BE2C (cell line): ENCODE measurements at regions not wholly inside any gene's neighbourhood (a gene's known extent, or its start where the extent isn't known, plus 50 kb on each side); places are given as distances from the start of the nearest gene placed in this dataset.

Source experiments
- DNase-seq: peaks from one replicate; pipeline ENCODE4 v3.0.0-alpha.2; 2020
- H3K27me3 ChIP-seq: fragments of 250-450 bp; sonication (Bioruptor Pico); 2 replicates; pipeline ENCODE4 v1.5.1; 2020; ENCODE audit warnings: mild to moderate bottlenecking
- H3K36me3 ChIP-seq: fragments of 250-450 bp; sonication (Bioruptor Pico); 2 replicates; pipeline ENCODE4 v1.5.1; 2020; ENCODE audit warnings: mild to moderate bottlenecking
- H3K4me1 ChIP-seq: fragments of 250-450 bp; sonication (Bioruptor Pico); 2 replicates; pipeline ENCODE4 v1.5.1; 2020
- H3K4me3 ChIP-seq: 2 replicates; pipeline ENCODE4 v1.5.1; 2011; ENCODE audit warnings: low read depth, low read length
- H3K9me3 ChIP-seq: fragments of 250-450 bp; sonication (Bioruptor Pico); 2 replicates; pipeline ENCODE4 v1.5.1; 2020
- TF ChIP-seq, protein P1 (sequence below): IDR thresholded peaks from 2 replicates; pipeline ENCODE4 v1.5.1; 2012; ENCODE audit warnings: mild to moderate bottlenecking, low read depth, low read length

GRCh38 chrX:69415698-69416097 is 88.4 kb upstream of the NALF2 start:
- H3K27me3 ChIP-seq = no peaks in the 10 kb centered on the region
- no peaks in the 10 kb centered on the region for H3K9me3 ChIP-seq
- no peaks in the 10 kb centered on the region for H3K36me3 ChIP-seq
- TF ChIP-seq, protein P1, sequence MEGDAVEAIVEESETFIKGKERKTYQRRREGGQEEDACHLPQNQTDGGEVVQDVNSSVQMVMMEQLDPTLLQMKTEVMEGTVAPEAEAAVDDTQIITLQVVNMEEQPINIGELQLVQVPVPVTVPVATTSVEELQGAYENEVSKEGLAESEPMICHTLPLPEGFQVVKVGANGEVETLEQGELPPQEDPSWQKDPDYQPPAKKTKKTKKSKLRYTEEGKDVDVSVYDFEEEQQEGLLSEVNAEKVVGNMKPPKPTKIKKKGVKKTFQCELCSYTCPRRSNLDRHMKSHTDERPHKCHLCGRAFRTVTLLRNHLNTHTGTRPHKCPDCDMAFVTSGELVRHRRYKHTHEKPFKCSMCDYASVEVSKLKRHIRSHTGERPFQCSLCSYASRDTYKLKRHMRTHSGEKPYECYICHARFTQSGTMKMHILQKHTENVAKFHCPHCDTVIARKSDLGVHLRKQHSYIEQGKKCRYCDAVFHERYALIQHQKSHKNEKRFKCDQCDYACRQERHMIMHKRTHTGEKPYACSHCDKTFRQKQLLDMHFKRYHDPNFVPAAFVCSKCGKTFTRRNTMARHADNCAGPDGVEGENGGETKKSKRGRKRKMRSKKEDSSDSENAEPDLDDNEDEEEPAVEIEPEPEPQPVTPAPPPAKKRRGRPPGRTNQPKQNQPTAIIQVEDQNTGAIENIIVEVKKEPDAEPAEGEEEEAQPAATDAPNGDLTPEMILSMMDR = no peak
- H3K4me1 ChIP-seq = no peaks in the 10 kb centered on the region
- DNase-seq = no peak
- no peak overlapping the region for H3K4me3 ChIP-seq

- no peak for DNase-seq
- no peaks in the 10 kb centered on the region for H3K4me1 ChIP-seq
- H3K9me3 ChIP-seq = no peaks in the 10 kb centered on the region
- no peaks in the 10 kb centered on the region for H3K27me3 ChIP-seq
- no peaks in the 10 kb centered on the region for H3K36me3 ChIP-seq
- TF ChIP-seq, protein P1 = no peak
- H3K4me3 ChIP-seq = no peak overlapping the region
Observed at GRCh38 chrX:69412661-69413060, 91.5 kb upstream of the NALF2 start.

DNA sequence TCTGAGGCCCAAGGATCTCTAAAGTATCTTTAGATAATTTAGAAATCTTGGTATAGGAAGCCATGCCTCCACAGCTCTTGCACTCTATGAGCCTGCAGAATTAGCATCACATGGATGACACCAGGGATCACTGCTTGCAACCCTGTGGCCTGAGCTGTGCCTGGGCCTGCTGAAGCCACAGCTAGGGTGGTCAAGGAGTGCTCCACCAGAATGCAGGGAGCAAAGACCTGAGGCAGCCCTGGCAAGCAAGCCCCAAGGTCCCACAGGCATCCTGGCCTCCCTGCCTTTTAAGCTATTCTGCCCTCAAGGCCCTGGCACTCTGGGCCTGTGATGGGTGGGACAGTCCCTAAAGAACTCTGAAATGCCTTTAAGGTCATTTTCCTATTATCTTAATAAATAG is 105.2 kb upstream of the NALF2 start:
- Histone ChIP-seq H3K4me1 (no peaks in the 10 kb centered on the region), H3K27me3 (no peaks in the 10 kb centered on the region), H3K4me3 (no peak overlapping the region), H3K36me3 (no peaks in the 10 kb centered on the region), H3K9me3 (no peaks in the 10 kb centered on the region)
- DNase-seq = no peak
- TF ChIP-seq, protein P1 = no peak

- DNase-seq = no peak
- TF ChIP-seq, protein P1 = no peak
- no peaks in the 10 kb centered on the region for H3K36me3 ChIP-seq
- H3K4me3 ChIP-seq = no peak overlapping the region
- no peaks in the 10 kb centered on the region for H3K9me3 ChIP-seq
- H3K27me3 ChIP-seq = no peaks in the 10 kb centered on the region
- H3K4me1 ChIP-seq = no peaks in the 10 kb centered on the region
Observed at GRCh38 chrX:69396916-69397315, 107.2 kb upstream of the NALF2 start.

GRCh38 chrX:69395306-69395705 is 108.8 kb upstream of the NALF2 start:
- TF ChIP-seq, protein P1 = no peak
- Histone ChIP-seq H3K36me3 (no peaks in the 10 kb centered on the region), H3K9me3 (no peaks in the 10 kb centered on the region), H3K4me1 (no peaks in the 10 kb centered on the region), H3K27me3 (no peaks in the 10 kb centered on the region), H3K4me3 (no peak overlapping the region)
- no peak for DNase-seq

- H3K27me3 ChIP-seq = no peaks in the 10 kb centered on the region
- no peak for DNase-seq
- TF ChIP-seq, protein P1 = no peak
- H3K36me3 ChIP-seq = no peaks in the 10 kb centered on the region
- no peaks in the 10 kb centered on the region for H3K4me1 ChIP-seq
- H3K9me3 ChIP-seq = no peaks in the 10 kb centered on the region
- H3K4me3 ChIP-seq = no peak overlapping the region
Observed at GRCh38 chrX:69389101-69389501, 115.0 kb upstream of the NALF2 start.
